HepG2 (cell line): ENCODE measurements at regions not wholly inside any gene's neighbourhood (a gene's known extent, or its start where the extent isn't known, plus 50 kb on each side); places are given as distances from the start of the nearest gene placed in this dataset.

Experiments used
- ATAC-seq: fragments of 200-7000 bp; cut with Tn5 transposase; 3 replicates; pipeline ENCODE4 v1.9.1; 2020; ENCODE audit warnings: mild to moderate bottlenecking, moderate library complexity
- BruUV-seq: library from RNA; stranded (reverse); fragments of 400-500 nt; replicated peaks from 2 replicates; lab custom pipeline; 2021; lab: Mats Ljungman, UMichigan
- CTCF ChIA-PET: fragments of 300-600 bp; formaldehyde crosslinking; extraction: SDS; loops from one replicate; lab custom pipeline; 2021; ENCODE audit warnings: low total read pairs, inconsistent platforms, low intra/inter-chr PET ratio; lab: Yijun Ruan, JAX
- POLR2A ChIA-PET: fragments of 350-600 bp; sonication (Branson Sonifier 250); formaldehyde crosslinking; loops from one replicate; lab custom pipeline; 2020; ENCODE audit warnings: antibody characterized with exemption, inconsistent platforms; lab: Yijun Ruan, JAX
- DNase-seq: peaks from one replicate; pipeline ENCODE4 v3.0.0-alpha.2; 2015; ENCODE audit warnings: low spot score
- FAIRE-seq: peaks from 3 replicates; lab custom pipeline; 2011; peaks lifted over from hg19 to GRCh38; lab: Jason Lieb, UNC
- H2AFZ ChIP-seq: one replicate; pipeline ENCODE4 v1.6.1; 2011; ENCODE audit warnings: low read length, inconsistent platforms
- H3K27ac ChIP-seq: fragments of 300-600 bp; 3 replicates; pipeline ENCODE4 v1.8.0; 2011; ENCODE audit warnings: mixed run types, mild to moderate bottlenecking, mixed read lengths, low read length, inconsistent platforms; ENCODE audit not compliant: insufficient read depth; ENCODE audit errors: extremely low read length
- H3K27me3 ChIP-seq, 2 experiments: fragments of 200-600 bp in 1 of 2; 2 replicates in 1 of 2; 3 replicates in 1 of 2; pipeline versions ENCODE4 v1.6.0 to v1.8.0; 2011; ENCODE audit warnings: low read length in 2 of 2, mild to moderate bottlenecking in 2 of 2, moderate library complexity in 2 of 2, inconsistent platforms in 1 of 2; ENCODE audit not compliant: insufficient read depth in 2 of 2, control insufficient read depth in 1 of 2
- H3K36me3 ChIP-seq, 2 experiments: fragments of 200-600 bp in 1 of 2; replicated peaks in 1 of 2; 2 replicates in 1 of 2; 3 replicates in 1 of 2; pipeline versions ENCODE4 v1.5.1 to v1.8.0; 2011; ENCODE audit warnings: low read length in 2 of 2, inconsistent platforms in 1 of 2; ENCODE audit not compliant: insufficient read depth in 2 of 2, control insufficient read depth in 1 of 2
- H3K4me1 ChIP-seq: 2 replicates; pipeline ENCODE4 v1.5.1; 2012; ENCODE audit warnings: low read length, inconsistent platforms; ENCODE audit not compliant: insufficient read depth
- H3K4me2 ChIP-seq: 2 replicates; pipeline ENCODE4 v1.6.0; 2011; ENCODE audit warnings: low read depth, low read length, inconsistent platforms
- H3K4me3 ChIP-seq, 3 experiments: fragments of 200-600 bp in 1 of 3; sonication (generic), shearing (Covaris generic) in 1 of 3; replicated peaks in 1 of 3; 2 replicates each; pipeline ENCODE4 v1.5.1; 2011 to 2016; ENCODE audit warnings: low read length in 3 of 3, inconsistent platforms in 2 of 3, low read depth in 2 of 3, mild to moderate bottlenecking in 2 of 3, control low read depth in 1 of 3, mixed read lengths in 1 of 3; ENCODE audit not compliant: insufficient read depth in 1 of 3
- H3K79me2 ChIP-seq: one replicate; pipeline ENCODE4 v1.6.1; 2011; ENCODE audit warnings: low read length, inconsistent platforms; ENCODE audit not compliant: insufficient read depth
- H3K9ac ChIP-seq: 2 replicates; pipeline ENCODE4 v1.6.0; 2011; ENCODE audit warnings: mild to moderate bottlenecking, low read depth, low read length, inconsistent platforms; ENCODE audit not compliant: insufficient read depth
- H3K9me3 ChIP-seq: 2 replicates; pipeline ENCODE4 v1.5.1; 2012; ENCODE audit warnings: mild to moderate bottlenecking, low read length
- H4K20me1 ChIP-seq: 2 replicates; pipeline ENCODE4 v1.6.0; 2011; ENCODE audit warnings: inconsistent platforms, mild to moderate bottlenecking, low read length, moderate library complexity; ENCODE audit not compliant: insufficient read depth
- ASH2L ChIP-seq: fragments of 300-600, 200-600 bp; sonication (generic); IDR thresholded peaks from 2 replicates; pipeline ENCODE4 v1.7.0; 2017; ENCODE audit warnings: low read depth, mild to moderate bottlenecking, moderate library complexity, mixed read lengths, low read length; ENCODE audit not compliant: insufficient read length
- ATRX ChIP-seq: sonication (generic); formaldehyde crosslinking; IDR thresholded peaks from 2 replicates; pipeline ENCODE4 v1.4.0; 2020; ENCODE audit warnings: missing genetic modification reagents, borderline replicate concordance
- CC2D1A ChIP-seq: sonication (generic); formaldehyde crosslinking; IDR thresholded peaks from 2 replicates; pipeline ENCODE4 v1.8.1; 2023; ENCODE audit warnings: mild to moderate bottlenecking, missing genetic modification reagents
- DPF2 ChIP-seq: sonication (generic); formaldehyde crosslinking; IDR thresholded peaks from 2 replicates; pipeline ENCODE4 v1.4.0; 2020; ENCODE audit warnings: mild to moderate bottlenecking, low read depth, missing genetic modification reagents, borderline replicate concordance
- GRHL1 ChIP-seq: sonication (generic); formaldehyde crosslinking; conservative IDR thresholded peaks from 2 replicates; pipeline ENCODE4 v1.8.0; 2022; ENCODE audit warnings: missing genetic modification reagents
- MYC ChIP-seq: sonication (generic); formaldehyde crosslinking; IDR thresholded peaks from 2 replicates; pipeline ENCODE4 v1.9.0; 2021; ENCODE audit warnings: missing genetic modification reagents, borderline replicate concordance
- SMAD1 ChIP-seq: sonication (generic); formaldehyde crosslinking; IDR thresholded peaks from 2 replicates; pipeline ENCODE4 v1.4.0; 2020; ENCODE audit warnings: missing genetic modification reagents, low read depth, mild to moderate bottlenecking, borderline replicate concordance
- SMARCE1 ChIP-seq: fragments of 450-650 bp; IDR thresholded peaks from 2 replicates; pipeline ENCODE4 v1.6.1; 2017; ENCODE audit warnings: borderline replicate concordance
- UBTF ChIP-seq: sonication (generic); formaldehyde crosslinking; IDR thresholded peaks from 2 replicates; pipeline ENCODE4 v1.4.0; 2020; ENCODE audit warnings: mild to moderate bottlenecking, missing genetic modification reagents
- ZNF609 ChIP-seq: sonication (generic); formaldehyde crosslinking; IDR thresholded peaks from 2 replicates; pipeline ENCODE4 v1.4.0; 2020; ENCODE audit warnings: mild to moderate bottlenecking, missing genetic modification reagents, borderline replicate concordance
- ZNF747 ChIP-seq: sonication (generic); formaldehyde crosslinking; IDR thresholded peaks from 2 replicates; pipeline ENCODE4 v1.8.1; 2023; ENCODE audit warnings: missing genetic modification reagents, mild to moderate bottlenecking, borderline replicate concordance
- ZNF773 ChIP-seq: sonication (generic); formaldehyde crosslinking; IDR thresholded peaks from 2 replicates; pipeline ENCODE4 v1.4.0; 2020; ENCODE audit warnings: missing genetic modification reagents, borderline replicate concordance
- WGBS: methylation state at CpG from one replicate; pipeline ENCODE4 v1.1.6; 2017; ENCODE audit warnings: low lambda C conversion rate; 5-methylcytosine and 5-hydroxymethylcytosine counted together
- in situ Hi-C: cut with HindIII; loops from 2 replicates; pipeline ENCODE4 v1.10.0; 2017; ENCODE audit warnings: low pct_unique_long_range_greater_than_20kb; ENCODE audit not compliant: extremely low pct_ligation_motif_present
- intact Hi-C: fragments of 100-400 bp; cut with micrococcal nuclease; formaldehyde crosslinking; loops from one replicate; pipeline ENCODE4 v1.10.0; 2022; ENCODE audit not compliant: unreplicated experiment

GRCh38 chr5:2901511-2901910 lies 150.0 kb upstream of the IRX2 start (continued):
- TF ChIP-seq ZNF747 (CRISPR knock-in tag) (no peak), ASH2L (no peak), SMARCE1 (no peak), ZNF609 (no peak), MYC (CRISPR knock-in tag) (no peak)

GRCh38 chr5:2901096-2901495 lies 149.6 kb upstream of the IRX2 start:
- CTCF ChIA-PET: no interaction called here
- no peak overlapping the region for H3K27ac ChIP-seq
- H3K79me2 ChIP-seq: no peaks in the 10 kb centered on the region
- no TSS peak for BruUV-seq
- no peaks in the 10 kb centered on the region for H3K4me1 ChIP-seq
- FAIRE-seq: no peak
- TF ChIP-seq SMAD1 (CRISPR knock-in tag) (no peak), CC2D1A (no peak), ATRX (CRISPR knock-in tag) (no peak), DPF2 (no peak), UBTF (CRISPR knock-in tag) (no peak), GRHL1 (CRISPR knock-in tag) (no peak), ZNF773 (no peak)
- H3K9ac ChIP-seq: no peak overlapping the region
- no peaks in the 10 kb centered on the region for H3K36me3 ChIP-seq
- H3K4me3 ChIP-seq: no peak overlapping the region
- POLR2A ChIA-PET: no interaction called here
- 2% methylated on average over 3 of the region's 6 CpGs for WGBS
- DNase-seq: no peak
- intact Hi-C loops: no loop called here
- in situ Hi-C loops: no loop called here
- H2AFZ ChIP-seq: no peak overlapping the region
- H3K27me3 ChIP-seq: no peaks in the 10 kb centered on the region; a peak in 1 of 5 replicates
- H4K20me1 ChIP-seq: no peaks in the 10 kb centered on the region
- ATAC-seq: no peak
- no peaks in the 10 kb centered on the region for H3K9me3 ChIP-seq
- no peak overlapping the region for H3K4me2 ChIP-seq
